HUES48 (cell line): ENCODE measurements at regions not wholly inside any gene's neighbourhood (a gene's known extent, or its start where the extent isn't known, plus 50 kb on each side); places are given as distances from the start of the nearest gene placed in this dataset.

ENCODE experiments used
- H3K27ac ChIP-seq: one replicate; pipeline ENCODE4 v1.7.0; 2013; ENCODE audit warnings: low read depth, low read length, inconsistent platforms
- H3K27me3 ChIP-seq: 2 replicates; pipeline ENCODE4 v1.6.1; 2013; ENCODE audit warnings: mild to moderate bottlenecking, low read length; ENCODE audit not compliant: control insufficient read depth, insufficient read depth
- H3K36me3 ChIP-seq: 2 replicates; pipeline ENCODE4 v1.6.1; 2013; ENCODE audit warnings: low read length; ENCODE audit not compliant: control insufficient read depth, insufficient read depth
- H3K4me1 ChIP-seq: 2 replicates; pipeline ENCODE4 v1.6.1; 2013; ENCODE audit warnings: mild to moderate bottlenecking, low read length; ENCODE audit not compliant: control insufficient read depth, insufficient read depth
- H3K4me3 ChIP-seq: 2 replicates; pipeline ENCODE4 v1.5.1; 2013; ENCODE audit warnings: mild to moderate bottlenecking, low read depth, low read length
- H3K9ac ChIP-seq: 2 replicates; pipeline ENCODE4 v1.6.1; 2013; ENCODE audit warnings: mild to moderate bottlenecking, low read depth, low read length, moderate library complexity
- H3K9me3 ChIP-seq: 2 replicates; pipeline ENCODE4 v1.6.1; 2013; ENCODE audit warnings: low read length; ENCODE audit not compliant: control insufficient read depth, insufficient read depth

- Histone ChIP-seq H3K27me3 (no peaks in the 10 kb centered on the region), H3K9me3 (no peaks in the 10 kb centered on the region), H3K4me3 (no peak overlapping the region), H3K4me1 (no peaks in the 10 kb centered on the region), H3K27ac (no peak overlapping the region), H3K36me3 (no peaks in the 10 kb centered on the region), H3K9ac (no peak overlapping the region)
These were observed 145.1 kb upstream of the GPR26 start for GRCh38 chr10:123521076-123521475.

GRCh38 chr10:123521556-123521955 lies 144.6 kb upstream of the GPR26 start:
- Histone ChIP-seq H3K9me3 (no peaks in the 10 kb centered on the region), H3K4me3 (no peak overlapping the region), H3K27me3 (no peaks in the 10 kb centered on the region), H3K9ac (no peak overlapping the region), H3K27ac (no peak overlapping the region), H3K36me3 (no peaks in the 10 kb centered on the region), H3K4me1 (no peaks in the 10 kb centered on the region)

GRCh38 chr10:123522702-123523312 lies 143.3 kb upstream of the GPR26 start:
- H3K9me3 ChIP-seq = no peaks in the 10 kb centered on the region
- H3K4me3 ChIP-seq = no peak overlapping the region
- H3K4me1 ChIP-seq = no peaks in the 10 kb centered on the region
- H3K9ac ChIP-seq = no peak overlapping the region
- H3K27ac ChIP-seq = no peak overlapping the region
- no peaks in the 10 kb centered on the region for H3K36me3 ChIP-seq
- no peaks in the 10 kb centered on the region for H3K27me3 ChIP-seq

GRCh38 chr10:123523833-123524232 lies 142.3 kb upstream of the GPR26 start:
- Histone ChIP-seq H3K9me3 (no peaks in the 10 kb centered on the region), H3K27ac (no peak overlapping the region), H3K36me3 (no peaks in the 10 kb centered on the region), H3K27me3 (no peaks in the 10 kb centered on the region), H3K4me3 (no peak overlapping the region), H3K4me1 (no peaks in the 10 kb centered on the region), H3K9ac (no peak overlapping the region)

GRCh38 chr10:123526356-123527064 lies 139.6 kb upstream of the GPR26 start:
- no peaks in the 10 kb centered on the region for H3K9me3 ChIP-seq
- H3K27ac ChIP-seq = no peak overlapping the region
- no peaks in the 10 kb centered on the region for H3K36me3 ChIP-seq
- no peaks in the 10 kb centered on the region for H3K4me1 ChIP-seq
- no peaks in the 10 kb centered on the region for H3K27me3 ChIP-seq
- H3K4me3 ChIP-seq = no peak overlapping the region
- no peak overlapping the region for H3K9ac ChIP-seq

GRCh38 chr10:123527151-123527550 lies 139.0 kb upstream of the GPR26 start:
- Histone ChIP-seq H3K9ac (no peak overlapping the region), H3K4me1 (no peaks in the 10 kb centered on the region), H3K9me3 (no peaks in the 10 kb centered on the region), H3K4me3 (no peak overlapping the region), H3K36me3 (no peaks in the 10 kb centered on the region), H3K27ac (no peak overlapping the region), H3K27me3 (no peaks in the 10 kb centered on the region)

GRCh38 chr10:123529146-123529760 lies 136.9 kb upstream of the GPR26 start:
- no peak overlapping the region for H3K27ac ChIP-seq
- no peak overlapping the region for H3K9ac ChIP-seq
- no peaks in the 10 kb centered on the region for H3K4me1 ChIP-seq
- H3K9me3 ChIP-seq = no peaks in the 10 kb centered on the region
- H3K4me3 ChIP-seq = no peak overlapping the region
- no peaks in the 10 kb centered on the region for H3K27me3 ChIP-seq
- no peaks in the 10 kb centered on the region for H3K36me3 ChIP-seq

GRCh38 chr10:123530166-123530870 lies 135.8 kb upstream of the GPR26 start:
- Histone ChIP-seq H3K36me3 (no peaks in the 10 kb centered on the region), H3K4me1 (no peaks in the 10 kb centered on the region), H3K27me3 (no peaks in the 10 kb centered on the region), H3K27ac (no peak overlapping the region), H3K4me3 (no peak overlapping the region), H3K9ac (no peak overlapping the region), H3K9me3 (no peaks in the 10 kb centered on the region)

- Histone ChIP-seq H3K9me3 (no peaks in the 10 kb centered on the region), H3K27ac (no peak overlapping the region), H3K9ac (no peak overlapping the region), H3K4me3 (no peak overlapping the region), H3K36me3 (no peaks in the 10 kb centered on the region), H3K27me3 (no peaks in the 10 kb centered on the region), H3K4me1 (peaks cover 18% of the 10 kb centered on the region)
These were observed 130.8 kb upstream of the GPR26 start for GRCh38 chr10:123535386-123535785.

GRCh38 chr10:123536176-123536845 lies 129.8 kb upstream of the GPR26 start:
- no peaks in the 10 kb centered on the region for H3K9me3 ChIP-seq
- H3K27ac ChIP-seq = no peak overlapping the region
- H3K4me3 ChIP-seq = no peak overlapping the region
- H3K4me1 ChIP-seq = peaks cover 25% of the 10 kb centered on the region
- no peaks in the 10 kb centered on the region for H3K27me3 ChIP-seq
- H3K9ac ChIP-seq = no peak overlapping the region
- H3K36me3 ChIP-seq = no peaks in the 10 kb centered on the region
